ENCODE measurements at regions not wholly inside any gene's neighbourhood (a gene's known extent, or its start where the extent isn't known, plus 50 kb on each side); places are given as distances from the start of the nearest gene placed in this dataset.

GRCh38 chr3:63159764-63160163, 118.3 kb upstream of the SYNPR start:
- no peak for TF ChIP-seq CTCF (IDR thresholded peaks at IDR 0.05)
- TF ChIP-seq POLR2A (IDR thresholded peaks at IDR 0.05), result no peak
